ENCODE measurements at regions not wholly inside any gene's neighbourhood (a gene's known extent, or its start where the extent isn't known, plus 50 kb on each side); places are given as distances from the start of the nearest gene placed in this dataset.
"Not testable (repeated sequence)": the region's sequence is repeated elsewhere in the genome, so short reads cannot be mapped to it uniquely, and the experiment has no call there.

GRCh38 chr4:184907216-184907615 is 81.4 kb upstream of the ACSL1 start:
- Histone ChIP-seq H3K79me2 (ENCODE audit: control insufficient read depth, insufficient read depth, low read length, unreplicated experiment) (no peaks in the 10 kb centered on the region), H2AFZ (ENCODE audit: low read length, unreplicated experiment) (no peak overlapping the region), H3K36me3 (ENCODE audit: insufficient read depth, low read length) (no peaks in the 10 kb centered on the region), H3K4me1 (ENCODE audit: control insufficient read depth, insufficient read depth, low read length, unreplicated experiment) (no peaks in the 10 kb centered on the region), H3K27ac (ENCODE audit: low read depth, low read length) (no peak overlapping the region), H3K4me3 (ENCODE audit: low read depth, low read length) (no peak overlapping the region), H3K27me3 (ENCODE audit: insufficient read depth, low read length) (peaks cover 10% of the 10 kb centered on the region; the same call in 1 of the 2 replicates)

GRCh38 chr4:184907810-184908209 is 82.0 kb upstream of the ACSL1 start:
- H2AFZ ChIP-seq (ENCODE audit: low read length, unreplicated experiment) = no peak overlapping the region
- H3K27ac ChIP-seq (ENCODE audit: low read depth, low read length) = no peak overlapping the region
- H3K27me3 ChIP-seq (ENCODE audit: insufficient read depth, low read length) = peaks cover 10% of the 10 kb centered on the region; the same call in 1 of the 2 replicates
- H3K79me2 ChIP-seq (ENCODE audit: control insufficient read depth, insufficient read depth, low read length, unreplicated experiment) = no peaks in the 10 kb centered on the region
- H3K36me3 ChIP-seq (ENCODE audit: insufficient read depth, low read length) = no peaks in the 10 kb centered on the region
- no peak overlapping the region for H3K4me3 ChIP-seq (ENCODE audit: low read depth, low read length)
- H3K4me1 ChIP-seq (ENCODE audit: control insufficient read depth, insufficient read depth, low read length, unreplicated experiment) = no peaks in the 10 kb centered on the region

- Histone ChIP-seq H3K27me3 (ENCODE audit: insufficient read depth, low read length) (peaks cover 11% of the 10 kb centered on the region; the same call in 1 of the 2 replicates), H2AFZ (ENCODE audit: low read length, unreplicated experiment) (no peak overlapping the region), H3K4me3 (ENCODE audit: low read depth, low read length) (no peak overlapping the region), H3K79me2 (ENCODE audit: control insufficient read depth, insufficient read depth, low read length, unreplicated experiment) (no peaks in the 10 kb centered on the region), H3K36me3 (ENCODE audit: insufficient read depth, low read length) (no peaks in the 10 kb centered on the region), H3K4me1 (ENCODE audit: control insufficient read depth, insufficient read depth, low read length, unreplicated experiment) (no peaks in the 10 kb centered on the region), H3K27ac (ENCODE audit: low read depth, low read length) (no peak overlapping the region)
Observed at GRCh38 chr4:184911310-184911709, 85.5 kb upstream of the ACSL1 start.

- Histone ChIP-seq H3K4me1 (ENCODE audit: control insufficient read depth, insufficient read depth, low read length, unreplicated experiment) (no peaks in the 10 kb centered on the region), H3K36me3 (ENCODE audit: insufficient read depth, low read length) (no peaks in the 10 kb centered on the region), H3K4me3 (ENCODE audit: low read depth, low read length) (no peak overlapping the region), H3K79me2 (ENCODE audit: control insufficient read depth, insufficient read depth, low read length, unreplicated experiment) (no peaks in the 10 kb centered on the region), H3K27me3 (ENCODE audit: insufficient read depth, low read length) (peaks cover 10% of the 10 kb centered on the region; the same call in 1 of the 2 replicates), H2AFZ (ENCODE audit: low read length, unreplicated experiment) (no peak overlapping the region), H3K27ac (ENCODE audit: low read depth, low read length) (no peak overlapping the region)
Observed at GRCh38 chr4:184913356-184914143, 87.8 kb upstream of the ACSL1 start.

- not testable (repeated sequence) for H3K36me3 ChIP-seq (ENCODE audit: insufficient read depth, low read length); H3K27ac ChIP-seq (ENCODE audit: low read depth, low read length); H3K79me2 ChIP-seq (ENCODE audit: control insufficient read depth, insufficient read depth, low read length, unreplicated experiment); H2AFZ ChIP-seq (ENCODE audit: low read length, unreplicated experiment); H3K4me1 ChIP-seq (ENCODE audit: control insufficient read depth, insufficient read depth, low read length, unreplicated experiment); H3K4me3 ChIP-seq (ENCODE audit: low read depth, low read length)
- H3K27me3 ChIP-seq (ENCODE audit: insufficient read depth, low read length) = peaks cover 22% of the 10 kb centered on the region; the same call in 1 of the 2 replicates
Observed at GRCh38 chr4:184918799-184919198, 93.0 kb upstream of the ACSL1 start.

GRCh38 chr4:184921456-184921855 is 95.7 kb upstream of the ACSL1 start:
- Histone ChIP-seq H3K27ac (ENCODE audit: low read depth, low read length) (no peak overlapping the region), H3K36me3 (ENCODE audit: insufficient read depth, low read length) (no peaks in the 10 kb centered on the region), H2AFZ (ENCODE audit: low read length, unreplicated experiment) (no peak overlapping the region), H3K4me1 (ENCODE audit: control insufficient read depth, insufficient read depth, low read length, unreplicated experiment) (no peaks in the 10 kb centered on the region), H3K27me3 (ENCODE audit: insufficient read depth, low read length) (0 out of 2 replicates have a peak, but pooled peaks cover 17% of the 10 kb centered on the region), H3K79me2 (ENCODE audit: control insufficient read depth, insufficient read depth, low read length, unreplicated experiment) (no peaks in the 10 kb centered on the region), H3K4me3 (ENCODE audit: low read depth, low read length) (no peak overlapping the region)

- no peaks in the 10 kb centered on the region for H3K79me2 ChIP-seq (ENCODE audit: control insufficient read depth, insufficient read depth, low read length, unreplicated experiment)
- H3K4me3 ChIP-seq (ENCODE audit: low read depth, low read length) = no peak overlapping the region
- H3K27ac ChIP-seq (ENCODE audit: low read depth, low read length) = no peak overlapping the region
- 0 out of 2 replicates have a peak, but pooled peaks cover 12% of the 10 kb centered on the region for H3K27me3 ChIP-seq (ENCODE audit: insufficient read depth, low read length)
- no peaks in the 10 kb centered on the region for H3K4me1 ChIP-seq (ENCODE audit: control insufficient read depth, insufficient read depth, low read length, unreplicated experiment)
- no peak overlapping the region for H2AFZ ChIP-seq (ENCODE audit: low read length, unreplicated experiment)
- H3K36me3 ChIP-seq (ENCODE audit: insufficient read depth, low read length) = no peaks in the 10 kb centered on the region
Observed at GRCh38 chr4:184922301-184922700, 96.0 kb upstream of the HELT start.

- Histone ChIP-seq H2AFZ (ENCODE audit: low read length, unreplicated experiment) (no peak overlapping the region), H3K4me3 (ENCODE audit: low read depth, low read length) (no peak overlapping the region), H3K27me3 (ENCODE audit: insufficient read depth, low read length) (0 out of 2 replicates have a peak, but pooled peaks cover 9% of the 10 kb centered on the region), H3K27ac (ENCODE audit: low read depth, low read length) (no peak overlapping the region), H3K79me2 (ENCODE audit: control insufficient read depth, insufficient read depth, low read length, unreplicated experiment) (no peaks in the 10 kb centered on the region), H3K36me3 (ENCODE audit: insufficient read depth, low read length) (no peaks in the 10 kb centered on the region), H3K4me1 (ENCODE audit: control insufficient read depth, insufficient read depth, low read length, unreplicated experiment) (no peaks in the 10 kb centered on the region)
Observed at GRCh38 chr4:184924516-184924915, 93.8 kb upstream of the HELT start.

GRCh38 chr4:184929476-184929875 is 88.8 kb upstream of the HELT start:
- Histone ChIP-seq H3K27ac (ENCODE audit: low read depth, low read length) (no peak overlapping the region), H3K27me3 (ENCODE audit: insufficient read depth, low read length) (peaks cover 8% of the 10 kb centered on the region), H3K4me1 (ENCODE audit: control insufficient read depth, insufficient read depth, low read length, unreplicated experiment) (no peaks in the 10 kb centered on the region), H3K79me2 (ENCODE audit: control insufficient read depth, insufficient read depth, low read length, unreplicated experiment) (no peaks in the 10 kb centered on the region), H3K36me3 (ENCODE audit: insufficient read depth, low read length) (no peaks in the 10 kb centered on the region), H3K4me3 (ENCODE audit: low read depth, low read length) (no peak overlapping the region), H2AFZ (ENCODE audit: low read length, unreplicated experiment) (no peak overlapping the region)

- H3K27me3 ChIP-seq (ENCODE audit: insufficient read depth, low read length) = peaks cover 13% of the 10 kb centered on the region
- H3K4me1 ChIP-seq (ENCODE audit: control insufficient read depth, insufficient read depth, low read length, unreplicated experiment) = no peaks in the 10 kb centered on the region
- no peaks in the 10 kb centered on the region for H3K36me3 ChIP-seq (ENCODE audit: insufficient read depth, low read length)
- no peak overlapping the region for H2AFZ ChIP-seq (ENCODE audit: low read length, unreplicated experiment)
- no peak overlapping the region for H3K4me3 ChIP-seq (ENCODE audit: low read depth, low read length)
- no peak overlapping the region for H3K27ac ChIP-seq (ENCODE audit: low read depth, low read length)
- no peaks in the 10 kb centered on the region for H3K79me2 ChIP-seq (ENCODE audit: control insufficient read depth, insufficient read depth, low read length, unreplicated experiment)
Observed at GRCh38 chr4:184930026-184930425, 88.3 kb upstream of the HELT start.

- H3K4me1 ChIP-seq (ENCODE audit: control insufficient read depth, insufficient read depth, low read length, unreplicated experiment) = no peaks in the 10 kb centered on the region
- no peak overlapping the region for H2AFZ ChIP-seq (ENCODE audit: low read length, unreplicated experiment)
Observed at GRCh38 chr4:184932343-184932742, 85.9 kb upstream of the HELT start.

More at GRCh38 chr4:184932343-184932742, 85.9 kb upstream of the HELT start:
- no peak overlapping the region for H3K4me3 ChIP-seq (ENCODE audit: low read depth, low read length)
- no peak overlapping the region for H3K27ac ChIP-seq (ENCODE audit: low read depth, low read length)
- H3K79me2 ChIP-seq (ENCODE audit: control insufficient read depth, insufficient read depth, low read length, unreplicated experiment) = no peaks in the 10 kb centered on the region
- H3K36me3 ChIP-seq (ENCODE audit: insufficient read depth, low read length) = no peaks in the 10 kb centered on the region
- peaks cover 27% of the 10 kb centered on the region for H3K27me3 ChIP-seq (ENCODE audit: insufficient read depth, low read length)

All from ACC112 (cell line).